DMS 273 (cell line): ENCODE measurements at regions not wholly inside any gene's neighbourhood (a gene's known extent, or its start where the extent isn't known, plus 50 kb on each side); places are given as distances from the start of the nearest gene placed in this dataset.
A peak's percentile ranks its signal among the peaks of the same experiment; 100 is the strongest.
"Not testable (repeated sequence)": the region's sequence is repeated elsewhere in the genome, so short reads cannot be mapped to it uniquely, and the experiment has no call there.

ENCODE experiments used
- DNase-seq: peaks from one replicate; lab custom pipeline; 2025; ENCODE audit not compliant: unreplicated experiment; lab: John Stamatoyannopoulos, UW

GRCh38 chr5:111836426-111836825 lies 79.4 kb upstream of the NREP start:
- DNase-seq = no peak

GRCh38 chr5:111834926-111835599 lies 78.1 kb upstream of the NREP start:
- peak; percentile 26 for DNase-seq

GRCh38 chr5:111830333-111830732 lies 73.3 kb upstream of the NREP start:
- no peak for DNase-seq

- no peak for DNase-seq
These were observed 72.7 kb upstream of the NREP start for GRCh38 chr5:111829701-111830100.

- DNase-seq = no peak
These were observed 69.1 kb upstream of the NREP start for GRCh38 chr5:111826064-111826463.

GRCh38 chr5:111820072-111820471 lies 63.1 kb upstream of the NREP start:
- peak; percentile 5 for DNase-seq

GRCh38 chr5:111819028-111819427 lies 62.0 kb upstream of the NREP start:
- DNase-seq = not testable (repeated sequence)

GRCh38 chr5:111813537-111813936 lies 56.5 kb upstream of the NREP start:
- no peak for DNase-seq

- DNase-seq = no peak
These were observed 53.1 kb upstream of the NREP start for GRCh38 chr5:111810112-111810511.
